Subcutaneous abdominal adipose tissue (tissue), 5 donors: ENCODE measurements at regions not wholly inside any gene's neighbourhood (a gene's known extent, or its start where the extent isn't known, plus 50 kb on each side); places are given as distances from the start of the nearest gene placed in this dataset.
A peak's percentile ranks its signal among the peaks of the same experiment; 100 is the strongest.

ENCODE experiments used
- H3K27ac ChIP-seq: one replicate; pipeline ENCODE4 v1.7.0; 2013; ENCODE audit warnings: low read depth, mild to moderate bottlenecking, inconsistent platforms, low read length, moderate library complexity
- H3K27me3 ChIP-seq, 5 donors: one replicate each; pipeline ENCODE4 v1.7.0; 2013; ENCODE audit warnings: low read length in 5 of 5, inconsistent platforms in 1 of 5; ENCODE audit not compliant: control insufficient read depth in 5 of 5, insufficient read depth in 4 of 5
- H3K36me3 ChIP-seq, 5 donors: one replicate each; pipeline ENCODE4 v1.7.0; 2013; ENCODE audit warnings: low read length in 5 of 5; ENCODE audit not compliant: control insufficient read depth in 5 of 5, insufficient read depth in 5 of 5
- H3K4me1 ChIP-seq, 5 donors: one replicate each; pipeline ENCODE4 v1.7.0; 2013; ENCODE audit warnings: low read length in 5 of 5, mild to moderate bottlenecking in 3 of 5, moderate library complexity in 1 of 5; ENCODE audit not compliant: control insufficient read depth in 5 of 5, insufficient read depth in 5 of 5
- H3K4me3 ChIP-seq, 5 donors: one replicate each; pipeline ENCODE4 v1.7.0; 2013; ENCODE audit warnings: low read length in 5 of 5, low read depth in 1 of 5
- H3K9ac ChIP-seq, 5 donors: one replicate each; pipeline ENCODE4 v1.7.0; 2013; ENCODE audit warnings: low read length in 5 of 5, mild to moderate bottlenecking in 4 of 5, moderate library complexity in 3 of 5
- H3K9me3 ChIP-seq, 5 donors: one replicate each; pipeline ENCODE4 v1.7.0; 2013; ENCODE audit warnings: low read length in 5 of 5; ENCODE audit not compliant: control insufficient read depth in 5 of 5
- donor health status: healthy.
- donor health status: healthy.
- donor health status: healthy.
- donor health status: healthy.
- donor health status: healthy.

- Histone ChIP-seq H3K4me1 (peaks cover 0 to 34% (median 19%) of the 10 kb centered on the region in 5 donors), H3K9ac (no peak overlapping the region), H3K36me3 (no peaks in the 10 kb centered on the region), H3K4me3 (no peak overlapping the region), H3K27me3 (no peaks in the 10 kb centered on the region), H3K9me3 (peaks cover 0 to 5% (median 0%) of the 10 kb centered on the region in 5 donors), H3K27ac (no peak overlapping the region)
Observed at GRCh38 chr1:238233966-238234365, 343.2 kb upstream of the ZP4 start.

GRCh38 chr1:238232084-238232710, 341.5 kb upstream of the ZP4 start:
- no peak overlapping the region for H3K4me3 ChIP-seq
- no peaks in the 10 kb centered on the region for H3K27me3 ChIP-seq
- H3K4me1 ChIP-seq = peaks cover 0 to 34% (median 19%) of the 10 kb centered on the region in 5 donors
- peak overlapping the region in 1 of 5 donors; percentile 58 for H3K9ac ChIP-seq
- no peaks in the 10 kb centered on the region for H3K36me3 ChIP-seq
- peaks cover 0 to 5% (median 0%) of the 10 kb centered on the region in 5 donors for H3K9me3 ChIP-seq
- no peak overlapping the region for H3K27ac ChIP-seq

- H3K9me3 ChIP-seq = no peaks in the 10 kb centered on the region
- no peak overlapping the region for H3K9ac ChIP-seq
- H3K36me3 ChIP-seq = no peaks in the 10 kb centered on the region
- peaks cover 0 to 20% (median 5%) of the 10 kb centered on the region in 5 donors for H3K4me1 ChIP-seq
- no peak overlapping the region for H3K4me3 ChIP-seq
- H3K27ac ChIP-seq = no peak overlapping the region
- H3K27me3 ChIP-seq = no peaks in the 10 kb centered on the region
Observed at GRCh38 chr1:238226810-238227209, 336.1 kb upstream of the ZP4 start.

- no peaks in the 10 kb centered on the region for H3K27me3 ChIP-seq
- H3K27ac ChIP-seq = no peak overlapping the region
- H3K4me3 ChIP-seq = no peak overlapping the region
- H3K9ac ChIP-seq = no peak overlapping the region
- H3K36me3 ChIP-seq = no peaks in the 10 kb centered on the region
- H3K9me3 ChIP-seq = no peaks in the 10 kb centered on the region
- peaks cover 0 to 14% (median 0%) of the 10 kb centered on the region in 5 donors for H3K4me1 ChIP-seq
Observed at GRCh38 chr1:238223076-238223640, 332.4 kb upstream of the ZP4 start.

- Histone ChIP-seq H3K9me3 (no peaks in the 10 kb centered on the region), H3K36me3 (no peaks in the 10 kb centered on the region), H3K4me1 (peaks cover 0 to 11% (median 0%) of the 10 kb centered on the region in 5 donors), H3K9ac (no peak overlapping the region), H3K27ac (no peak overlapping the region), H3K4me3 (no peak overlapping the region), H3K27me3 (no peaks in the 10 kb centered on the region)
Observed at GRCh38 chr1:238221738-238222137, 331.0 kb upstream of the ZP4 start.

GRCh38 chr1:238214449-238214848, 323.7 kb upstream of the ZP4 start:
- no peaks in the 10 kb centered on the region for H3K27me3 ChIP-seq
- no peak overlapping the region for H3K9ac ChIP-seq
- H3K9me3 ChIP-seq = no peaks in the 10 kb centered on the region
- H3K4me1 ChIP-seq = no peaks in the 10 kb centered on the region
- no peak overlapping the region for H3K27ac ChIP-seq
- H3K36me3 ChIP-seq = no peaks in the 10 kb centered on the region
- H3K4me3 ChIP-seq = no peak overlapping the region

- Histone ChIP-seq H3K27ac (no peak overlapping the region), H3K9ac (no peak overlapping the region), H3K36me3 (no peaks in the 10 kb centered on the region)
Observed at GRCh38 chr1:238205045-238205662, 314.4 kb upstream of the ZP4 start.

GRCh38 chr1:238201992-238202391, 311.3 kb upstream of the ZP4 start:
- H3K27ac ChIP-seq = no peak overlapping the region
- peaks cover 0 to 6% (median 0%) of the 10 kb centered on the region in 5 donors for H3K9me3 ChIP-seq
- H3K4me3 ChIP-seq = no peak overlapping the region
- no peaks in the 10 kb centered on the region for H3K36me3 ChIP-seq
- H3K4me1 ChIP-seq = no peaks in the 10 kb centered on the region
- no peaks in the 10 kb centered on the region for H3K27me3 ChIP-seq
- H3K9ac ChIP-seq = no peak overlapping the region

More at GRCh38 chr1:238205045-238205662, 314.4 kb upstream of the ZP4 start:
- no peaks in the 10 kb centered on the region for H3K4me1 ChIP-seq
- H3K4me3 ChIP-seq = no peak overlapping the region
- peaks cover 0 to 6% (median 0%) of the 10 kb centered on the region in 5 donors for H3K9me3 ChIP-seq
- H3K27me3 ChIP-seq = no peaks in the 10 kb centered on the region

DNA sequence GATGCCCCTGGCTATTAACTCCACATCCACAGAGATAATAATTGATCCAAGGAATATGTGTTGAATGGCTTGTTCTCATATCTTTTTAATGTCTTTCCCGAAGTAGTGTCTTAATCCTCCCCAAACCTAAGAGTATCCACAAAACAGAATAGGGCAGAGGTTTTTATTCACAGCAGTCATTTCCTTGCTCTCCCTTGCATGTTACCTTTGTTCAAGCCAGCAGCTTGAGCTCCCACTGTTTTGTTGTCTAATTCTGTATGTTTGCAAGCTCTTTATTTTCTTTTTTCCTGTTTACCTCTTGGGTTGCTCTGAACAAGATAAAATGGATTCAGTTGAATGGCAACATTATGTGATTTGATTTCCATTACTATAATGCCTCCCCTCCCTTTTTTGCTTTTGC, 308.6 kb upstream of the ZP4 start:
- Histone ChIP-seq H3K9me3 (peaks cover 0 to 6% (median 0%) of the 10 kb centered on the region in 5 donors), H3K36me3 (no peaks in the 10 kb centered on the region), H3K4me3 (no peak overlapping the region), H3K4me1 (no peaks in the 10 kb centered on the region), H3K9ac (no peak overlapping the region), H3K27ac (no peak overlapping the region), H3K27me3 (no peaks in the 10 kb centered on the region)

- no peak overlapping the region for H3K9ac ChIP-seq
- no peaks in the 10 kb centered on the region for H3K9me3 ChIP-seq
- H3K27me3 ChIP-seq = no peaks in the 10 kb centered on the region
- H3K4me1 ChIP-seq = no peaks in the 10 kb centered on the region
- H3K4me3 ChIP-seq = no peak overlapping the region
- H3K27ac ChIP-seq = no peak overlapping the region
- H3K36me3 ChIP-seq = no peaks in the 10 kb centered on the region
Observed at GRCh38 chr1:238196516-238196915, 305.8 kb upstream of the ZP4 start.
